ENCODE measurements at regions not wholly inside any gene's neighbourhood (a gene's known extent, or its start where the extent isn't known, plus 50 kb on each side); places are given as distances from the start of the nearest gene placed in this dataset.

DNA sequence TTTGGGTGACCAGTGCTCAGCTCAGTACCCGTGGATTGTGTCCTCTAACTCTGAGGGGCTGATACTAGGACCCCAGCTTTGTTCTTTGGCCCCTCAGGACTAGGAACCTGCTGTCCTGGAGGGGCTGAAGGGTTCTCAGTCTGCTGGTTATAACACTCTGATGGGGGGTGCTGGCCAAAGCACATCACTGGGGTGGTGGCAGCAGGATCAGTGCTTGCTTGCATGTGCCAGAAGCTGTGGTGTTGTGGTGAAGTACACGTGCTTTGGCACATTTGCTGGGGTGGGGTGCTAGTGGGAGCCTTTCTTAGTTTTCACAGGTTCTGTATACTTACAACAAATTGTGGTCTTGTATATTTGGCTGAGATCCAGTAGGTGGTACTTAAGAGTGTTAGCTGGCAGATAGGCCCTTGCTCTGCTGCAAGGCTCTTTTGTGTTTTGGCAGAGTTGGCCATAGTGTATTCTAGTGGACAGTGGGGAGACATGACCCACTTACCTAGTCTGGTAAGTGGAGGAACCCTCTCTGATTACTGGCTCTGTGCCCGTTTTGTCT lies 344.3 kb downstream of the EDEM1 start:
- TF ChIP-seq, protein P1, sequence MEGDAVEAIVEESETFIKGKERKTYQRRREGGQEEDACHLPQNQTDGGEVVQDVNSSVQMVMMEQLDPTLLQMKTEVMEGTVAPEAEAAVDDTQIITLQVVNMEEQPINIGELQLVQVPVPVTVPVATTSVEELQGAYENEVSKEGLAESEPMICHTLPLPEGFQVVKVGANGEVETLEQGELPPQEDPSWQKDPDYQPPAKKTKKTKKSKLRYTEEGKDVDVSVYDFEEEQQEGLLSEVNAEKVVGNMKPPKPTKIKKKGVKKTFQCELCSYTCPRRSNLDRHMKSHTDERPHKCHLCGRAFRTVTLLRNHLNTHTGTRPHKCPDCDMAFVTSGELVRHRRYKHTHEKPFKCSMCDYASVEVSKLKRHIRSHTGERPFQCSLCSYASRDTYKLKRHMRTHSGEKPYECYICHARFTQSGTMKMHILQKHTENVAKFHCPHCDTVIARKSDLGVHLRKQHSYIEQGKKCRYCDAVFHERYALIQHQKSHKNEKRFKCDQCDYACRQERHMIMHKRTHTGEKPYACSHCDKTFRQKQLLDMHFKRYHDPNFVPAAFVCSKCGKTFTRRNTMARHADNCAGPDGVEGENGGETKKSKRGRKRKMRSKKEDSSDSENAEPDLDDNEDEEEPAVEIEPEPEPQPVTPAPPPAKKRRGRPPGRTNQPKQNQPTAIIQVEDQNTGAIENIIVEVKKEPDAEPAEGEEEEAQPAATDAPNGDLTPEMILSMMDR (IDR thresholded peaks at IDR 0.05) = no peak
- no peak for TF ChIP-seq POLR2A (IDR thresholded peaks at IDR 0.05)
